ENCODE measurements at regions not wholly inside any gene's neighbourhood (a gene's known extent, or its start where the extent isn't known, plus 50 kb on each side); places are given as distances from the start of the nearest gene placed in this dataset.

- no peak for DNase-seq (ENCODE audit: low read depth in 2 of 2)
Measured at GRCh38 chr14:87111126-87111525, 881.9 kb downstream of the GALC start.

- no peak for DNase-seq (ENCODE audit: low read depth in 2 of 2)
Measured at GRCh38 chr14:87109271-87109670, 883.7 kb downstream of the GALC start.

- DNase-seq (ENCODE audit: low read depth in 2 of 2), result no peak
Measured at GRCh38 chr14:87108726-87109125, 884.3 kb downstream of the GALC start.

GRCh38 chr14:87102811-87103378, 890.1 kb downstream of the GALC start:
- no peak for DNase-seq (ENCODE audit: low read depth in 2 of 2)

- no peak for DNase-seq (ENCODE audit: low read depth in 2 of 2)
Measured at GRCh38 chr14:87097015-87097414, 896.0 kb downstream of the GALC start.

- DNase-seq (ENCODE audit: low read depth in 2 of 2), result no peak
Measured at GRCh38 chr14:87094913-87095312, 898.1 kb downstream of the GALC start.

GRCh38 chr14:87088588-87088987, 904.4 kb downstream of the GALC start:
- DNase-seq (ENCODE audit: low read depth in 2 of 2), result no peak

- no peak for DNase-seq (ENCODE audit: low read depth in 2 of 2)
Measured at GRCh38 chr14:87087881-87088280, 905.1 kb downstream of the GALC start.

GRCh38 chr14:87084908-87085307, 908.1 kb downstream of the GALC start:
- no peak for DNase-seq (ENCODE audit: low read depth in 2 of 2)

GRCh38 chr14:87082917-87083316, 910.1 kb downstream of the GALC start:
- no peak for DNase-seq (ENCODE audit: low read depth in 2 of 2)

GRCh38 chr14:87081004-87081403, 912.0 kb downstream of the GALC start:
- no peak for DNase-seq (ENCODE audit: low read depth in 2 of 2)

- no peak for DNase-seq (ENCODE audit: low read depth in 2 of 2)
Measured at GRCh38 chr14:87080146-87080545, 912.8 kb downstream of the GALC start.

- DNase-seq (ENCODE audit: low read depth in 2 of 2), result no peak
Measured at GRCh38 chr14:87079416-87079815, 913.6 kb downstream of the GALC start.

GRCh38 chr14:87076922-87077321, 916.1 kb downstream of the GALC start:
- no peak for DNase-seq (ENCODE audit: low read depth in 2 of 2)

- DNase-seq (ENCODE audit: low read depth in 2 of 2), result no peak
Measured at GRCh38 chr14:87076146-87076545, 916.8 kb downstream of the GALC start.

GRCh38 chr14:87073880-87074570, 919.0 kb downstream of the GALC start:
- DNase-seq (ENCODE audit: low read depth in 2 of 2), result no peak

GRCh38 chr14:87067591-87067990, 925.4 kb downstream of the GALC start:
- DNase-seq (ENCODE audit: low read depth in 2 of 2), result no peak

- DNase-seq (ENCODE audit: low read depth in 2 of 2), result no peak
Measured at GRCh38 chr14:87067061-87067460, 925.9 kb downstream of the GALC start.

GRCh38 chr14:87066221-87066817, 926.7 kb downstream of the GALC start:
- DNase-seq (ENCODE audit: low read depth in 2 of 2), result no peak

- no peak for DNase-seq (ENCODE audit: low read depth in 2 of 2)
Measured at GRCh38 chr14:87065366-87065765, 927.6 kb downstream of the GALC start.

GRCh38 chr14:87063181-87063580, 929.8 kb downstream of the GALC start:
- DNase-seq (ENCODE audit: low read depth in 2 of 2), result no peak

- no peak for DNase-seq (ENCODE audit: low read depth in 2 of 2)
Measured at GRCh38 chr14:87060405-87060804, 932.6 kb downstream of the GALC start.

- no peak for DNase-seq (ENCODE audit: low read depth in 2 of 2)
Measured at GRCh38 chr14:87059060-87059839, 933.7 kb downstream of the GALC start.
